ENCODE measurements at regions not wholly inside any gene's neighbourhood (a gene's known extent, or its start where the extent isn't known, plus 50 kb on each side); places are given as distances from the start of the nearest gene placed in this dataset.

GRCh38 chr12:18898470-18898869, 160.6 kb downstream of the CAPZA3 start:
- TF ChIP-seq CTCF (IDR thresholded peaks at IDR 0.05) = no peak
- Mint-ChIP-seq H3K27ac (ENCODE audit: unreplicated experiment) (no peak overlapping the region), H3K4me3 (ENCODE audit: unreplicated experiment) (no peak overlapping the region), H3K36me3 (ENCODE audit: low read depth) (no peaks in the 10 kb centered on the region), H3K9me3 (ENCODE audit: low read depth) (peaks cover 3% of the 10 kb centered on the region), H3K27me3 (ENCODE audit: low read depth) (no peaks in the 10 kb centered on the region), H3K4me1 (ENCODE audit: low read depth) (no peaks in the 10 kb centered on the region)
- no peak for DNase-seq (ENCODE audit: low spot score)

DNA sequence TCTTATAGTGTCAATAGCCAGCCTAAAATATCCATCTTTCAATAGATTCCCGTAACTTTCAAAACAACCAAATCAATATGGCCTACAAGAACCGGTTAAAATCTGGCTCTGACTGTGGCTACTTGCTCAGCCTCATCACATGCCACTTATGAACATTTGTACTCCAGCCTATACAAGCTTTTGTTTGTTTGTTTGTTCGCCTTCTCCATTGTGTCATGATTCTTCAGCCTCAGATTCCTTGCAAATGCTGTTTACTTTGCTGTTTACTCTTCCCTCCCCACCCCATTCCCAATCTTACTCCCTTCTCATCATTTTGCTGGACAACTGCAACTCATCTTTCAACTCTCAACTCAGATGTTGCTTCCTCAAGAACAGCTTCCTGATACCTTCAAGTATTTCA, 161.2 kb downstream of the CAPZA3 start:
- peaks cover 3% of the 10 kb centered on the region for H3K9me3 Mint-ChIP-seq (ENCODE audit: low read depth)
- no peaks in the 10 kb centered on the region for H3K4me1 Mint-ChIP-seq (ENCODE audit: low read depth)
- H3K27ac Mint-ChIP-seq (ENCODE audit: unreplicated experiment) = no peak overlapping the region
- no peaks in the 10 kb centered on the region for H3K36me3 Mint-ChIP-seq (ENCODE audit: low read depth)
- no peaks in the 10 kb centered on the region for H3K27me3 Mint-ChIP-seq (ENCODE audit: low read depth)
- H3K4me3 Mint-ChIP-seq (ENCODE audit: unreplicated experiment) = no peak overlapping the region
- no peak for DNase-seq (ENCODE audit: low spot score)
- no peak for TF ChIP-seq CTCF (IDR thresholded peaks at IDR 0.05)

DNA sequence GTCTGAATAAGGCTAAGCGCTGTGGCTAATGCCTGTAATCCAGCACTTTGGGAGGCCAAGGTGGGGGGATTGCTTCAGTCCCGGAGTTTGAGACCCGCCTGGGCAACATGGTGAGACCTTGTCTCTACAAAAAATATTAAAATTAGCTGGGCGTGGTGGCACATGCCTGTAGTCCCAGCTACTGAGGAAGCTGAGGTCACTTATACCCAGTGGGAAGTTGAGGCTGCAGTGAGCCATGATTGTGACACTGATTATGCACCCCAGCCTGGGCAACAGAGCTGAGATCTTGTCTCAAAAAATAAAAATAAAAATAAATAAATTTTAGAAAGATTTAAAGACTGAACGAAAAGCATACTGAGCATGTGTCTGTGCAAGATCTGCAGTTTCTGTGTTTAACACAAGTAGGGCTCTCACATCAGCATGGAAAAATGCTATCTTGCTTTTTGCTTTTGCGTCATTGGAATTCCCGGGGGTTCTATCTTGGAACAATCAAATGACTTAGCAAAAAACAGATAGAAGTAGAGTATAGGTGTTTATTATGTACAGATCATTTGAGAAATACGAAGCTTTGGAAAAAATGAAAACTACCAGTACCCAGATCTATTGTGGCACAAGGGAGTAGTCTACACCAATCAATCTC, 161.9 kb downstream of the CAPZA3 start:
- H3K36me3 Mint-ChIP-seq (ENCODE audit: low read depth) = no peaks in the 10 kb centered on the region
- H3K4me3 Mint-ChIP-seq (ENCODE audit: unreplicated experiment) = no peak overlapping the region
- H3K27me3 Mint-ChIP-seq (ENCODE audit: low read depth) = no peaks in the 10 kb centered on the region
- H3K27ac Mint-ChIP-seq (ENCODE audit: unreplicated experiment) = no peak overlapping the region
- TF ChIP-seq CTCF (IDR thresholded peaks at IDR 0.05) = no peak
- H3K9me3 Mint-ChIP-seq (ENCODE audit: low read depth) = peaks cover 3% of the 10 kb centered on the region
- no peak for DNase-seq (ENCODE audit: low spot score)
- no peaks in the 10 kb centered on the region for H3K4me1 Mint-ChIP-seq (ENCODE audit: low read depth)

- TF ChIP-seq CTCF (IDR thresholded peaks at IDR 0.05) = no peak
- no peak for DNase-seq (ENCODE audit: low spot score)
- Mint-ChIP-seq H3K9me3 (ENCODE audit: low read depth) (peaks cover 9% of the 10 kb centered on the region), H3K4me1 (ENCODE audit: low read depth) (no peaks in the 10 kb centered on the region), H3K4me3 (ENCODE audit: unreplicated experiment) (no peak overlapping the region), H3K27me3 (ENCODE audit: low read depth) (no peaks in the 10 kb centered on the region), H3K27ac (ENCODE audit: unreplicated experiment) (no peak overlapping the region), H3K36me3 (ENCODE audit: low read depth) (no peaks in the 10 kb centered on the region)
These were observed 167.2 kb downstream of the CAPZA3 start for GRCh38 chr12:18905134-18905533.

DNA sequence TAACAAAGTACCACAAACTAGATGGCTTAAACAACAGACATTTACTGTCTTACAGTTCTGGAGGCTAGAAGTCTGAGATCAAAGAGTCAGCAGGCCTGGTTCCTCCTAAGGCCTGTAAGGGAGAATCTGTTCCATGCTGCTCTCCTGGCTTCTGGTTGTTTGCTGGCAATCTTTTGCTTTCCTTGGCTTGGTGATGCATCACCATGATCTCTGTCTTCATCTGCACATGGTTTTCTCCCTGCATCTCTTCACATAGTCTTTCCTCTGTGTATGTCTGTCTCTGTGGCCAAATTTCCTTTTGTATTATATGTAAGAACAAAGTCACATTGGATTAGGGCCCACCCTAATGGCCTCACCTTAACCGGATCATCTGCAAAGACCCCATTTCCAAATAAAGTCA, 168.5 kb downstream of the CAPZA3 start:
- DNase-seq (ENCODE audit: low spot score) = no peak
- H3K9me3 Mint-ChIP-seq (ENCODE audit: low read depth) = peaks cover 9% of the 10 kb centered on the region
- no peak overlapping the region for H3K4me3 Mint-ChIP-seq (ENCODE audit: unreplicated experiment)
- no peak overlapping the region for H3K27ac Mint-ChIP-seq (ENCODE audit: unreplicated experiment)
- no peaks in the 10 kb centered on the region for H3K27me3 Mint-ChIP-seq (ENCODE audit: low read depth)
- no peaks in the 10 kb centered on the region for H3K36me3 Mint-ChIP-seq (ENCODE audit: low read depth)
- no peaks in the 10 kb centered on the region for H3K4me1 Mint-ChIP-seq (ENCODE audit: low read depth)
- TF ChIP-seq CTCF (IDR thresholded peaks at IDR 0.05) = no peak
